H1 (cell line): ENCODE measurements at regions not wholly inside any gene's neighbourhood (a gene's known extent, or its start where the extent isn't known, plus 50 kb on each side); places are given as distances from the start of the nearest gene placed in this dataset.

ENCODE experiments used
- CTCF ChIA-PET: fragments of 300-600 bp; sonication (Branson Sonifier 250); formaldehyde crosslinking; loops from one replicate; lab custom pipeline; 2021; ENCODE audit not compliant: partially characterized antibody; lab: Charles Lee
- POLR2A ChIA-PET: fragments of 300-600 bp; sonication (Branson Sonifier 250); formaldehyde crosslinking; loops from one replicate; lab custom pipeline; 2021; ENCODE audit warnings: inconsistent platforms; ENCODE audit not compliant: partially characterized antibody; lab: Charles Lee
- DNase-seq, 2 experiments: peaks; one replicate each; pipeline versions ENCODE4 v3.0.0 to v3.0.0-alpha.2; 2010 to 2022; ENCODE audit warnings: low spot score in 2 of 2, low read depth in 1 of 2, mixed read lengths in 1 of 2
- FAIRE-seq: peaks from 2 replicates; lab custom pipeline; 2011; peaks lifted over from hg19 to GRCh38; lab: Jason Lieb, UNC
- H2AFZ ChIP-seq: 2 replicates; pipeline ENCODE4 v1.8.1; 2012; ENCODE audit warnings: low read length, inconsistent platforms
- H2AK5ac ChIP-seq: 2 replicates; pipeline ENCODE4 v1.6.1; 2013; ENCODE audit warnings: low read depth, low read length
- H2BK120ac ChIP-seq: replicated peaks from 2 replicates; pipeline ENCODE3; 2013; ENCODE audit warnings: low read depth, low read length, inconsistent platforms
- H2BK12ac ChIP-seq: 2 replicates; pipeline ENCODE4 v1.6.1; 2013; ENCODE audit warnings: low read depth, low read length
- H2BK15ac ChIP-seq: 2 replicates; pipeline ENCODE4 v1.6.1; 2013; ENCODE audit warnings: low read length
- H2BK20ac ChIP-seq: 2 replicates; pipeline ENCODE4 v1.6.1; 2013; ENCODE audit warnings: low read length
- H2BK5ac ChIP-seq: 2 replicates; pipeline ENCODE4 v1.6.1; 2013; ENCODE audit warnings: low read depth, low read length
- H3K14ac ChIP-seq: 2 replicates; pipeline ENCODE4 v1.6.1; 2013; ENCODE audit warnings: inconsistent platforms; ENCODE audit not compliant: insufficient read length
- H3K18ac ChIP-seq: 2 replicates; pipeline ENCODE4 v1.6.1; 2013; ENCODE audit warnings: low read length; ENCODE audit errors: extremely low read depth
- H3K23ac ChIP-seq: 2 replicates; pipeline ENCODE4 v1.6.1; 2013; ENCODE audit warnings: inconsistent platforms; ENCODE audit not compliant: insufficient read length
- H3K23me2 ChIP-seq: 2 replicates; pipeline ENCODE4 v1.6.1; 2013; ENCODE audit warnings: low read depth, low read length
- H3K27ac ChIP-seq: 2 replicates; pipeline ENCODE4 v1.6.1; 2011; ENCODE audit warnings: low read depth, low read length, inconsistent platforms
- H3K27me3 ChIP-seq, 4 experiments: replicated peaks in 1 of 4; 1 replicate in 1 of 4; 2 replicates in 3 of 4; pipeline versions ENCODE4 v1.6.1 to v1.8.1; 2011 to 2013; ENCODE audit warnings: low read length in 3 of 4, mild to moderate bottlenecking in 3 of 4, inconsistent platforms in 2 of 4, mixed read lengths in 2 of 4, moderate library complexity in 1 of 4; ENCODE audit not compliant: control insufficient read depth in 3 of 4, insufficient read depth in 3 of 4; ENCODE audit errors: extremely low read depth in 1 of 4
- H3K36me3 ChIP-seq, 4 experiments: 2 replicates each; pipeline versions ENCODE4 v1.6.1 to v1.8.1; 2011 to 2013; ENCODE audit warnings: mild to moderate bottlenecking in 4 of 4, low read length in 3 of 4, moderate library complexity in 2 of 4, control low read depth in 1 of 4, inconsistent platforms in 1 of 4; ENCODE audit not compliant: insufficient read depth in 4 of 4, control insufficient read depth in 2 of 4
- H3K4ac ChIP-seq: replicated peaks from 2 replicates; pipeline ENCODE3; 2013; ENCODE audit warnings: low read length, low read depth, mixed read lengths, inconsistent platforms; ENCODE audit not compliant: insufficient read length
- H3K4me1 ChIP-seq, 4 experiments: replicated peaks in 1 of 4; 1 replicate in 1 of 4; 2 replicates in 3 of 4; pipeline versions ENCODE4 v1.6.1 to v1.8.1; 2011 to 2013; ENCODE audit warnings: low read length in 3 of 4, inconsistent platforms in 2 of 4, mixed read lengths in 1 of 4; ENCODE audit not compliant: insufficient read depth in 4 of 4, control insufficient read depth in 3 of 4
- H3K4me2 ChIP-seq, 2 experiments: 2 replicates each; pipeline versions ENCODE4 v1.6.1 to v1.8.1; 2011 to 2013; ENCODE audit warnings: low read depth in 2 of 2, low read length in 2 of 2, control low read depth in 1 of 2, inconsistent platforms in 1 of 2, mild to moderate bottlenecking in 1 of 2; ENCODE audit not compliant: insufficient read depth in 1 of 2
- H3K4me3 ChIP-seq, 4 experiments: fragments of 200-600, 300-600 bp in 1 of 4; sonication (generic), shearing (Covaris generic), sonication (Bioruptor Twin) in 1 of 4; 2 replicates each; pipeline versions ENCODE4 v1.5.1 to v1.8.1; 2011 to 2016; ENCODE audit warnings: low read length in 4 of 4, low read depth in 3 of 4, control low read depth in 2 of 4, inconsistent platforms in 2 of 4, mild to moderate bottlenecking in 2 of 4, mixed read lengths in 1 of 4, moderate library complexity in 1 of 4; ENCODE audit not compliant: insufficient read depth in 2 of 4; ENCODE audit errors: extremely low read depth in 1 of 4
- H3K56ac ChIP-seq: replicated peaks from 2 replicates; pipeline ENCODE3; 2013; ENCODE audit warnings: low read depth, mild to moderate bottlenecking, mixed read lengths, low read length, inconsistent platforms; ENCODE audit not compliant: insufficient read length
- H3K79me1 ChIP-seq: 2 replicates; pipeline ENCODE4 v1.6.1; 2013; ENCODE audit warnings: low read depth, low read length, control low read depth
- H3K79me2 ChIP-seq, 2 experiments: 2 replicates each; pipeline versions ENCODE4 v1.6.1 to v1.8.1; 2012 to 2013; ENCODE audit warnings: low read length in 2 of 2, mild to moderate bottlenecking in 2 of 2, inconsistent platforms in 1 of 2; ENCODE audit not compliant: insufficient read depth in 2 of 2, control insufficient read depth in 1 of 2
- H3K9ac ChIP-seq, 4 experiments: replicated peaks in 1 of 4; 1 replicate in 1 of 4; 2 replicates in 3 of 4; pipeline versions ENCODE4 v1.6.1 to v1.8.1; 2011 to 2013; ENCODE audit warnings: low read depth in 3 of 4, low read length in 3 of 4, control low read depth in 2 of 4, mild to moderate bottlenecking in 2 of 4, moderate library complexity in 2 of 4, inconsistent platforms in 1 of 4; ENCODE audit errors: extremely low read depth in 1 of 4
- H3K9me3 ChIP-seq, 2 experiments: 2 replicates each; pipeline versions ENCODE4 v1.6.1 to v1.8.1; 2012 to 2013; ENCODE audit warnings: mild to moderate bottlenecking in 2 of 2, moderate library complexity in 2 of 2, control low read depth in 1 of 2, inconsistent platforms in 1 of 2, low read depth in 1 of 2, low read length in 1 of 2, mixed read lengths in 1 of 2; ENCODE audit not compliant: insufficient read depth in 2 of 2
- H4K20me1 ChIP-seq, 2 experiments: replicated peaks in 1 of 2; 2 replicates each; pipeline versions ENCODE3 to v1.8.1; 2011 to 2013; ENCODE audit warnings: inconsistent platforms in 2 of 2, low read length in 2 of 2, mild to moderate bottlenecking in 1 of 2; ENCODE audit not compliant: insufficient read depth in 2 of 2, control insufficient read depth in 1 of 2
- H4K5ac ChIP-seq: 2 replicates; pipeline ENCODE4 v1.6.1; 2013; ENCODE audit warnings: low read length, low read depth, mixed read lengths, inconsistent platforms; ENCODE audit not compliant: insufficient read length
- H4K8ac ChIP-seq: 2 replicates; pipeline ENCODE4 v1.8.0; 2013; ENCODE audit warnings: mild to moderate bottlenecking, moderate library complexity, low read length, inconsistent platforms; ENCODE audit not compliant: insufficient read depth; ENCODE audit errors: extremely low read depth
- H4K91ac ChIP-seq: replicated peaks from 2 replicates; pipeline ENCODE3; 2013; ENCODE audit warnings: low read length, mixed read lengths, inconsistent platforms; ENCODE audit not compliant: insufficient read length
- BCL11A ChIP-seq, 2 experiments: IDR thresholded peaks; one replicate each; pipeline ENCODE4 v1.6.1; 2011; ENCODE audit warnings: low read depth in 2 of 2, low read length in 2 of 2, mild to moderate bottlenecking in 2 of 2
- CBX5 ChIP-seq: fragments of 300-800, 300-1000 bp; sonication (generic); IDR thresholded peaks from 2 replicates; pipeline ENCODE4 v1.7.1; 2016; ENCODE audit warnings: antibody characterized with exemption, low read length, low read depth
- EP300 ChIP-seq, 2 experiments: IDR thresholded peaks; 1 replicate in 1 of 2; 2 replicates in 1 of 2; pipeline ENCODE4 v1.6.1; 2011 to 2012; ENCODE audit warnings: low read depth in 2 of 2, low read length in 2 of 2, mild to moderate bottlenecking in 2 of 2, borderline replicate concordance in 1 of 2, inconsistent platforms in 1 of 2, moderate library complexity in 1 of 2
- SAP30 ChIP-seq: fragments of 300-600 bp; sonication (generic); IDR thresholded peaks from 2 replicates; pipeline ENCODE4 v1.7.1; 2012; ENCODE audit warnings: low read length, moderate library complexity, mild to moderate bottlenecking, inconsistent platforms; ENCODE audit not compliant: insufficient read depth, insufficient replicate concordance
- SIX5 ChIP-seq: IDR thresholded peaks from 2 replicates; pipeline ENCODE4 v1.6.1; 2011; ENCODE audit warnings: mild to moderate bottlenecking, low read depth, low read length
- SP1 ChIP-seq: IDR thresholded peaks from 2 replicates; pipeline ENCODE4 v1.6.1; 2011; ENCODE audit warnings: low read depth, low read length
- TAF1 ChIP-seq: IDR thresholded peaks from 2 replicates; pipeline ENCODE4 v1.6.1; 2011; ENCODE audit warnings: mild to moderate bottlenecking, low read depth, low read length
- YY1 ChIP-seq: IDR thresholded peaks from 2 replicates; pipeline ENCODE4 v1.6.1; 2011; ENCODE audit warnings: low read depth, mild to moderate bottlenecking, low read length
- ZNF274 ChIP-seq: IDR thresholded peaks from 2 replicates; pipeline ENCODE4 v1.7.0; 2012; ENCODE audit warnings: low read length, borderline replicate concordance; ENCODE audit errors: extremely low read depth
- WGBS, 2 experiments: shearing (Covaris generic) in 1 of 2; methylation state at CpG; one replicate each; pipeline versions ENCODE4 v1.1.6 to v1.1.7; 2013 to 2015; ENCODE audit warnings: low lambda C conversion rate in 2 of 2, mixed read lengths in 2 of 2, inconsistent platforms in 1 of 2, low coverage in 1 of 2, missing lambda C conversion rate in 1 of 2; ENCODE audit not compliant: insufficient replicate concordance in 2 of 2, insufficient coverage in 1 of 2, insufficient read length in 1 of 2; ENCODE audit errors: extremely low coverage in 1 of 2, missing lambda C conversion rate in 1 of 2; 5-methylcytosine and 5-hydroxymethylcytosine counted together
- TF ChIP-seq, protein P1 (sequence below): IDR thresholded peaks from 2 replicates; pipeline ENCODE4 v1.6.1; 2012; ENCODE audit warnings: inconsistent platforms

DNA sequence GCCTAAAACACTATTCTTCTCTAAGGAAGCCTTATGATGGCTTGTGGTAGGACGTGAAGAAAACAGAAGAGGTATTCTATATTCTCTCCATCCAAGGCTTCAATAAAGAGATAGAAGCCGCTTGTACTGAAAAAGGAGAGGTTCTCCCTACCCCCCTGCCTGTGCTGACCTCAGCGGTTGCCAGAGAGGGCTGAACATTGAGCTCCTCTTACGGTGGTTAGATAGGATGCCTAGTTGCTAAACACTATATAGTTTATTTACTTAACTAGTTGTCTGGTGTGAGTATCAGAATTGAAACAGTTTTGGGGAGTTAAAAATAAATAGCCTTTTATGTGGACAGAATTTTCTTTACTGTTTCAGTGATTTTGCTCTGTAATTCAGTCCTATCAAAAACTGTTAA lies 112.2 kb downstream of the TFPI2 start:
- H2BK12ac ChIP-seq = no peak overlapping the region
- no peaks in the 10 kb centered on the region for H3K79me2 ChIP-seq
- no peaks in the 10 kb centered on the region for H3K9me3 ChIP-seq
- H2BK20ac ChIP-seq = no peak overlapping the region
- no peak overlapping the region for H2AFZ ChIP-seq
- H3K23me2 ChIP-seq = no peaks in the 10 kb centered on the region
- no peak overlapping the region for H3K4me3 ChIP-seq
- H3K4me2 ChIP-seq = no peak overlapping the region
- no peaks in the 10 kb centered on the region for H3K36me3 ChIP-seq
- FAIRE-seq (no peak), DNase-seq (no peak)
- H3K14ac ChIP-seq = no peak overlapping the region
- WGBS, 2 experiments = 88% methylated on average over 4 of the region's 4 CpGs; no CpG with 5 or more reads in 1 of the 2 experiments
- TF ChIP-seq SAP30 = no peak
- TF ChIP-seq, protein P1, sequence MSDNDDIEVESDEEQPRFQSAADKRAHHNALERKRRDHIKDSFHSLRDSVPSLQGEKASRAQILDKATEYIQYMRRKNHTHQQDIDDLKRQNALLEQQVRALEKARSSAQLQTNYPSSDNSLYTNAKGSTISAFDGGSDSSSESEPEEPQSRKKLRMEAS = no peak
- TF ChIP-seq BCL11A (IDR thresholded peaks at IDR 0.05; ENCODE audit: low read depth in 2 of 2, low read length in 2 of 2) = no peak
- no peak for TF ChIP-seq SP1
- TF ChIP-seq ZNF274 = no peak
- no peak for TF ChIP-seq YY1
- no peak for TF ChIP-seq EP300 (IDR thresholded peaks at IDR 0.05; ENCODE audit: borderline replicate concordance in 1 of 2, low read depth in 2 of 2, low read length in 2 of 2)
- TF ChIP-seq CBX5 = no peak
- TF ChIP-seq TAF1 = no peak
- no peak for TF ChIP-seq SIX5
- H4K20me1 ChIP-seq = no peaks in the 10 kb centered on the region
- H3K79me1 ChIP-seq = no peaks in the 10 kb centered on the region
- no peak overlapping the region for H2BK15ac ChIP-seq
- ChIA-PET CTCF (interaction anchor here (0.7 kb wide), 1 partner anchor 177 kb away, joined by 3 read pairs; no protein-coding TSS in a partner anchor), POLR2A (no interaction called here)
- H4K91ac ChIP-seq = no peak overlapping the region
- H3K56ac ChIP-seq = no peak overlapping the region
- no peaks in the 10 kb centered on the region for H3K4me1 ChIP-seq
- H3K27me3 ChIP-seq = no peaks in the 10 kb centered on the region
- no peak overlapping the region for H3K4ac ChIP-seq
- H3K9ac ChIP-seq = no peak overlapping the region
- no peak overlapping the region for H2BK5ac ChIP-seq
- no peak overlapping the region for H4K5ac ChIP-seq
- no peak overlapping the region for H4K8ac ChIP-seq
- H3K18ac ChIP-seq = no peak overlapping the region
- no peak overlapping the region for H2BK120ac ChIP-seq
- H3K27ac ChIP-seq = no peak overlapping the region
- H2AK5ac ChIP-seq = no peak overlapping the region
- H3K23ac ChIP-seq = no peak overlapping the region
